ENCODE measurements at regions not wholly inside any gene's neighbourhood (a gene's known extent, or its start where the extent isn't known, plus 50 kb on each side); places are given as distances from the start of the nearest gene placed in this dataset.
"Not testable (repeated sequence)": the region's sequence is repeated elsewhere in the genome, so short reads cannot be mapped to it uniquely, and the experiment has no call there.

GRCh38 chr2:89797320-89798038 lies 1106.0 kb downstream of the RPIA start:
- DNase-seq, result no peak

GRCh38 chr2:89801207-89801606 lies 1109.7 kb downstream of the RPIA start:
- DNase-seq, result not testable (repeated sequence)

- DNase-seq, result not testable (repeated sequence)
These were observed 1114.9 kb downstream of the RPIA start for GRCh38 chr2:89806363-89806762.

- no peak for DNase-seq
These were observed 1119.8 kb downstream of the RPIA start for GRCh38 chr2:89811295-89811694.

- not testable (repeated sequence) for DNase-seq
These were observed 1120.4 kb downstream of the RPIA start for GRCh38 chr2:89811910-89812309.

GRCh38 chr2:89814359-89814758 lies 1122.9 kb downstream of the RPIA start:
- not testable (repeated sequence) for DNase-seq

GRCh38 chr2:89818873-89819272 lies 1127.4 kb downstream of the RPIA start:
- no peak for DNase-seq

- no peak for DNase-seq
These were observed 1128.3 kb downstream of the RPIA start for GRCh38 chr2:89819809-89820208.

- no peak for DNase-seq
These were observed 1128.8 kb downstream of the RPIA start for GRCh38 chr2:89820248-89820647.

- DNase-seq, result no peak
These were observed 1130.0 kb downstream of the RPIA start for GRCh38 chr2:89821455-89821945.

GRCh38 chr2:89822342-89822741 lies 1130.9 kb downstream of the RPIA start:
- not testable (repeated sequence) for DNase-seq

GRCh38 chr2:89823556-89823955 lies 1132.1 kb downstream of the RPIA start:
- DNase-seq, result no peak

GRCh38 chr2:89825034-89825433 lies 1133.6 kb downstream of the RPIA start:
- no peak for DNase-seq

- DNase-seq, result not testable (repeated sequence)
These were observed 1135.3 kb downstream of the RPIA start for GRCh38 chr2:89826741-89827140.

- DNase-seq, result not testable (repeated sequence)
These were observed 1136.4 kb downstream of the RPIA start for GRCh38 chr2:89827829-89828228.

GRCh38 chr2:89828416-89828815 lies 1136.9 kb downstream of the RPIA start:
- DNase-seq, result not testable (repeated sequence)

GRCh38 chr2:89828961-89829631 lies 1137.6 kb downstream of the RPIA start:
- not testable (repeated sequence) for DNase-seq

- DNase-seq, result no peak
These were observed 1138.4 kb downstream of the RPIA start for GRCh38 chr2:89829828-89830227.

- not testable (repeated sequence) for DNase-seq
These were observed 1139.1 kb downstream of the RPIA start for GRCh38 chr2:89830341-89831218.

GRCh38 chr2:89831641-89832498 lies 1140.4 kb downstream of the RPIA start:
- no peak for DNase-seq

- no peak for DNase-seq
These were observed 1141.8 kb downstream of the RPIA start for GRCh38 chr2:89833116-89833779.

GRCh38 chr2:89833780-89834117 lies 1142.3 kb downstream of the RPIA start:
- peak; percentile 15 for DNase-seq
